ENCODE measurements at regions not wholly inside any gene's neighbourhood (a gene's known extent, or its start where the extent isn't known, plus 50 kb on each side); places are given as distances from the start of the nearest gene placed in this dataset.

GRCh38 chr3:70779296-70779695, 466.9 kb upstream of the MDFIC2 start (continued):
- TF ChIP-seq ZNF586 (CRISPR knock-in tag; conservative IDR thresholded peaks at IDR 0.05) (no peak), HLTF (IDR thresholded peaks at IDR 0.05) (no peak), PCBP1 (IDR thresholded peaks at IDR 0.05; ENCODE audit: low read depth, low read length, poor library complexity, severe bottlenecking) (no peak)
- TF ChIP-seq, protein P1, sequence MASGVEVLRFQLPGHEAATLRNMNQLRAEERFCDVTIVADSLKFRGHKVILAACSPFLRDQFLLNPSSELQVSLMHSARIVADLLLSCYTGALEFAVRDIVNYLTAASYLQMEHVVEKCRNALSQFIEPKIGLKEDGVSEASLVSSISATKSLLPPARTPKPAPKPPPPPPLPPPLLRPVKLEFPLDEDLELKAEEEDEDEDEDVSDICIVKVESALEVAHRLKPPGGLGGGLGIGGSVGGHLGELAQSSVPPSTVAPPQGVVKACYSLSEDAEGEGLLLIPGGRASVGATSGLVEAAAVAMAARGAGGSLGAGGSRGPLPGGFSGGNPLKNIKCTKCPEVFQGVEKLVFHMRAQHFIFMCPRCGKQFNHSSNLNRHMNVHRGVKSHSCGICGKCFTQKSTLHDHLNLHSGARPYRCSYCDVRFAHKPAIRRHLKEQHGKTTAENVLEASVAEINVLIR (CRISPR knock-in tag; IDR thresholded peaks at IDR 0.05) = no peak
- TF ChIP-seq, protein P2, sequence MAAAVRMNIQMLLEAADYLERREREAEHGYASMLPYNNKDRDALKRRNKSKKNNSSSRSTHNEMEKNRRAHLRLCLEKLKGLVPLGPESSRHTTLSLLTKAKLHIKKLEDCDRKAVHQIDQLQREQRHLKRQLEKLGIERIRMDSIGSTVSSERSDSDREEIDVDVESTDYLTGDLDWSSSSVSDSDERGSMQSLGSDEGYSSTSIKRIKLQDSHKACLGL (CRISPR knock-in tag; IDR thresholded peaks at IDR 0.05; ENCODE audit: borderline replicate concordance, poor library complexity, severe bottlenecking) = no peak

GRCh38 chr3:70776081-70776480, 463.6 kb upstream of the MDFIC2 start:
- Histone ChIP-seq H3K36me3 (ENCODE audit: control insufficient read depth, insufficient read depth, low read length) (no peaks in the 10 kb centered on the region), H3K9me1 (ENCODE audit: control insufficient read depth, insufficient read depth, low read length) (no peaks in the 10 kb centered on the region), H3K4me2 (ENCODE audit: insufficient read depth, low read length) (no peak overlapping the region), H3K4me1 (replicated peaks in 1 of 2; ENCODE audit: control insufficient read depth in 2 of 2, insufficient read depth in 2 of 2, low read length in 2 of 2) (no peaks in the 10 kb centered on the region), H3K9ac (ENCODE audit: insufficient read depth in 1 of 2, low read depth in 2 of 2, low read length in 2 of 2) (no peak overlapping the region), H3K4me3 (no peak overlapping the region), H2AFZ (ENCODE audit: low read depth, low read length) (no peak overlapping the region), H3K27ac (ENCODE audit: extremely low read depth, low read depth, low read length) (no peak overlapping the region), H3K9me3 (replicated peaks; ENCODE audit: control insufficient read depth, insufficient read depth, low read depth, low read length) (no peaks in the 10 kb centered on the region), H3K79me2 (ENCODE audit: control insufficient read depth, insufficient read depth, low read length) (no peaks in the 10 kb centered on the region), H3K27me3 (ENCODE audit: control insufficient read depth in 2 of 2, insufficient read depth in 2 of 2, low read length in 2 of 2) (no peaks in the 10 kb centered on the region), H4K20me1 (replicated peaks; ENCODE audit: control insufficient read depth, insufficient read depth, low read length) (no peaks in the 10 kb centered on the region)
- no peak for DNase-seq (ENCODE audit: extremely low read depth in 1 of 4, low spot score in 3 of 4)
- ChIA-PET CTCF (ENCODE audit: low intra/inter-chr PET ratio) (no interaction called here), POLR2A (no interaction called here)
- TF ChIP-seq, protein P3, sequence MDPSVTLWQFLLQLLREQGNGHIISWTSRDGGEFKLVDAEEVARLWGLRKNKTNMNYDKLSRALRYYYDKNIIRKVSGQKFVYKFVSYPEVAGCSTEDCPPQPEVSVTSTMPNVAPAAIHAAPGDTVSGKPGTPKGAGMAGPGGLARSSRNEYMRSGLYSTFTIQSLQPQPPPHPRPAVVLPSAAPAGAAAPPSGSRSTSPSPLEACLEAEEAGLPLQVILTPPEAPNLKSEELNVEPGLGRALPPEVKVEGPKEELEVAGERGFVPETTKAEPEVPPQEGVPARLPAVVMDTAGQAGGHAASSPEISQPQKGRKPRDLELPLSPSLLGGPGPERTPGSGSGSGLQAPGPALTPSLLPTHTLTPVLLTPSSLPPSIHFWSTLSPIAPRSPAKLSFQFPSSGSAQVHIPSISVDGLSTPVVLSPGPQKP (CRISPR knock-in tag; IDR thresholded peaks at IDR 0.05) = no peak
- no peak for TF ChIP-seq NFXL1 (CRISPR knock-in tag; IDR thresholded peaks at IDR 0.05)
- WGBS (ENCODE audit: insufficient coverage, low coverage, missing lambda C conversion rate) = 0% methylated on average over 2 of the region's 2 CpGs
- in situ Hi-C loops (cut with MboI) = no loop called here
- no peak for ATAC-seq
- no TSS peak for BruUV-seq (replicated peaks)
- FAIRE-seq = no peak
- intact Hi-C loops (cut with micrococcal nuclease) = no loop called here
